CD4-positive, alpha-beta T cell (primary cell): ENCODE measurements at regions not wholly inside any gene's neighbourhood (a gene's known extent, or its start where the extent isn't known, plus 50 kb on each side); places are given as distances from the start of the nearest gene placed in this dataset.

ENCODE experiments used
- ATAC-seq: fragments of 200-7000 bp; cut with Tn5 transposase; one replicate; pipeline ENCODE4 v1.10.0; 2022; ENCODE audit warnings: mild to moderate bottlenecking; ENCODE audit not compliant: poor library complexity
- CTCF ChIA-PET: fragments of 350-600 bp; sonication (Branson Sonifier 250); formaldehyde crosslinking; loops from one replicate; lab custom pipeline; 2021; ENCODE audit warnings: antibody characterized with exemption, inconsistent platforms; lab: Charles Lee
- POLR2A ChIA-PET: fragments of 350-600 bp; sonication (Branson Sonifier 250); formaldehyde crosslinking; loops from one replicate; lab custom pipeline; 2021; ENCODE audit warnings: antibody characterized with exemption, inconsistent platforms; lab: Charles Lee
- DNase-seq, 14 experiments: peaks; one replicate each; pipeline ENCODE4 v3.0.0-alpha.2; 2013 to 2020; ENCODE audit warnings: mixed read lengths in 2 of 14
- H3K27ac ChIP-seq, 2 donors: one replicate each; pipeline versions ENCODE4 v1.5.1 to v1.7.0; 2013; ENCODE audit warnings: low read length in 2 of 2, low read depth in 1 of 2, mild to moderate bottlenecking in 1 of 2
- H3K27me3 ChIP-seq, 2 experiments: 1 replicate in 1 of 2; 2 replicates in 1 of 2; pipeline versions ENCODE4 v1.6.1 to v1.7.0; 2013; ENCODE audit warnings: low read length in 2 of 2, control low read depth in 1 of 2, mild to moderate bottlenecking in 1 of 2, moderate library complexity in 1 of 2; ENCODE audit not compliant: insufficient read depth in 2 of 2, control insufficient read depth in 1 of 2
- H3K36me3 ChIP-seq: one replicate; pipeline ENCODE4 v1.6.1; 2013; ENCODE audit warnings: low read length, control low read depth; ENCODE audit not compliant: insufficient read depth
- H3K4me1 ChIP-seq: one replicate; pipeline ENCODE4 v1.6.1; 2013; ENCODE audit warnings: low read length, control low read depth; ENCODE audit not compliant: insufficient read depth
- H3K4me3 ChIP-seq: one replicate; pipeline ENCODE4 v1.5.1; 2013; ENCODE audit warnings: mild to moderate bottlenecking, low read length, moderate library complexity
- H3K9me3 ChIP-seq, 2 experiments: 1 replicate in 1 of 2; 2 replicates in 1 of 2; pipeline versions ENCODE4 v1.6.1 to v1.7.0; 2013; ENCODE audit warnings: low read length in 2 of 2, mild to moderate bottlenecking in 2 of 2, control low read depth in 1 of 2, moderate library complexity in 1 of 2; ENCODE audit not compliant: control insufficient read depth in 1 of 2, insufficient read depth in 1 of 2
- H3K27ac Mint-ChIP-seq: one replicate; pipeline ENCODE4 v1.8.0; 2020; ENCODE audit warnings: mixed read lengths
- H3K27me3 Mint-ChIP-seq: one replicate; pipeline ENCODE4 v1.8.0; 2021; ENCODE audit warnings: mixed read lengths
- H3K36me3 Mint-ChIP-seq: one replicate; pipeline ENCODE4 v1.8.0; 2021; ENCODE audit warnings: low read depth, mixed read lengths
- H3K4me1 Mint-ChIP-seq: one replicate; pipeline ENCODE4 v1.8.0; 2021; ENCODE audit warnings: low read depth, mixed read lengths
- H3K4me3 Mint-ChIP-seq: one replicate; pipeline ENCODE4 v1.8.0; 2020; ENCODE audit warnings: mild to moderate bottlenecking, mixed read lengths
- H3K9me3 Mint-ChIP-seq: one replicate; pipeline ENCODE4 v1.8.0; 2020; ENCODE audit warnings: mixed read lengths
- CTCF ChIP-seq: fragments of 200-600 bp; IDR thresholded peaks from one replicate; pipeline ENCODE4 v1.8.0; 2022; ENCODE audit warnings: antibody characterized with exemption, mild to moderate bottlenecking
- intact Hi-C, 2 experiments: fragments of 100-400 bp; cut with DNase I in 1 of 2; cut with micrococcal nuclease in 1 of 2; formaldehyde crosslinking; loops; one replicate each; pipeline versions ENCODE4 v1.15.1 to v1.9.0; 2023 to 2025; cut with DNase I, micrococcal nuclease

- no peak overlapping the region for H3K27ac Mint-ChIP-seq
- H3K4me1 Mint-ChIP-seq = no peaks in the 10 kb centered on the region
- no peak overlapping the region for H3K4me3 Mint-ChIP-seq
- H3K9me3 ChIP-seq = peaks cover 0 to 7% of the 10 kb centered on the region in 2 experiments
- POLR2A ChIA-PET = no interaction called here
- H3K27me3 ChIP-seq = no peaks in the 10 kb centered on the region
- no peaks in the 10 kb centered on the region for H3K27me3 Mint-ChIP-seq
- H3K36me3 Mint-ChIP-seq = no peaks in the 10 kb centered on the region
- H3K4me1 ChIP-seq = no peaks in the 10 kb centered on the region
- H3K36me3 ChIP-seq = no peaks in the 10 kb centered on the region
- no peaks in the 10 kb centered on the region for H3K9me3 Mint-ChIP-seq
- DNase-seq (no peak), ATAC-seq (no peak)
- no peak for TF ChIP-seq CTCF
- no peak overlapping the region for H3K4me3 ChIP-seq
- intact Hi-C loops = no loop called here
- CTCF ChIA-PET = interaction anchor here (0.7 kb wide), 1 partner anchor 21 kb away, joined by 5 read pairs; no protein-coding TSS in a partner anchor
- no peak overlapping the region for H3K27ac ChIP-seq
These were observed 444.0 kb upstream of the MGMT start for GRCh38 chr10:129023082-129023481.

- no peaks in the 10 kb centered on the region for H3K36me3 ChIP-seq
- H3K9me3 ChIP-seq = peaks cover 0 to 7% of the 10 kb centered on the region in 2 experiments
- no peaks in the 10 kb centered on the region for H3K4me1 ChIP-seq
- intact Hi-C loops = no loop called here
- no peak for DNase-seq
- no peaks in the 10 kb centered on the region for H3K9me3 Mint-ChIP-seq
- ATAC-seq = no peak
- no peaks in the 10 kb centered on the region for H3K27me3 ChIP-seq
- H3K4me1 Mint-ChIP-seq = no peaks in the 10 kb centered on the region
- H3K4me3 ChIP-seq = no peak overlapping the region
- CTCF ChIA-PET = no interaction called here
- H3K27ac ChIP-seq = no peak overlapping the region
- H3K27me3 Mint-ChIP-seq = peaks cover under 1% of the 10 kb centered on the region
- POLR2A ChIA-PET = no interaction called here
- no peak for TF ChIP-seq CTCF
- no peaks in the 10 kb centered on the region for H3K36me3 Mint-ChIP-seq
- no peak overlapping the region for H3K4me3 Mint-ChIP-seq
- H3K27ac Mint-ChIP-seq = no peak overlapping the region
These were observed 443.0 kb upstream of the MGMT start for GRCh38 chr10:129024046-129024445.

- no peaks in the 10 kb centered on the region for H3K36me3 ChIP-seq
- intact Hi-C loops = no loop called here
- H3K4me1 ChIP-seq = no peaks in the 10 kb centered on the region
- H3K9me3 ChIP-seq = peaks cover 0 to 7% of the 10 kb centered on the region in 2 experiments
- ChIA-PET CTCF (no interaction called here), POLR2A (no interaction called here)
- H3K27me3 ChIP-seq = no peaks in the 10 kb centered on the region
- ATAC-seq = no peak
- peaks cover 15% of the 10 kb centered on the region for H3K27me3 Mint-ChIP-seq
- no peaks in the 10 kb centered on the region for H3K4me1 Mint-ChIP-seq
- H3K4me3 Mint-ChIP-seq = no peak overlapping the region
- no peaks in the 10 kb centered on the region for H3K9me3 Mint-ChIP-seq
- DNase-seq = no peak
- TF ChIP-seq CTCF = no peak
- no peak overlapping the region for H3K4me3 ChIP-seq
- no peaks in the 10 kb centered on the region for H3K36me3 Mint-ChIP-seq
- no peak overlapping the region for H3K27ac ChIP-seq
- no peak overlapping the region for H3K27ac Mint-ChIP-seq
These were observed 441.3 kb upstream of the MGMT start for GRCh38 chr10:129025787-129026186.
